ENCODE measurements at regions not wholly inside any gene's neighbourhood (a gene's known extent, or its start where the extent isn't known, plus 50 kb on each side); places are given as distances from the start of the nearest gene placed in this dataset.

DNA sequence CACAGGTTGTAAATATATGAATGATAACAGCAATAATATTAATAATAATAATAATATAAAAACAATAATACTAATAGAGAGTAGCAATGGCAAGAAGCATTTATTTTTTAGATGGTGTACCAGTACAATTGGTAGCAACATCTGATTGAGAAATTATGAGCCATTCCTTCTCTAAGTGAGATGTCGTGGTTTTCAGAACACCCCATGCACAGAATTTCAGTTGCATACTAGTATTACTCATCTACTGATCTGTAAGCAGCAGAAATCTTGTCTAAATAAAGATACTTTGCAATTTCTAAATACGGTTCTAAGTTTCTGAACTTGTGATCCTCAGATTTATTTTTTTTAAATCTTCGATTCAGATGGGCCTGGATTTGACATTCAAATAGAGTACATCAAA lies 788.0 kb upstream of the ATXN8OS start:
- Histone ChIP-seq H3K27ac (no peak overlapping the region), H3K4me1 (no peaks in the 10 kb centered on the region), H3K9me3 (no peaks in the 10 kb centered on the region), H3K27me3 (replicated peaks in 1 of 7) (no peaks in the 10 kb centered on the region), H3K36me3 (no peaks in the 10 kb centered on the region), H3K4me3 (no peak overlapping the region)
- DNase-seq: no peak
- TF ChIP-seq CTCF (IDR thresholded peaks at IDR 0.05 in 8 of 11, conservative IDR thresholded peaks at IDR 0.05 in 3 of 11) (no peak), POLR2AphosphoS5 (IDR thresholded peaks at IDR 0.05) (no peak), POLR2A (IDR thresholded peaks at IDR 0.05) (no peak)
- WGBS, 5 donors: 77 to 87% (median 78%) methylated on average over 3 of the region's 3 CpGs
- intact Hi-C loops (cut with DNase I; ENCODE audit: low total_unique reads): no loop called here

DNA sequence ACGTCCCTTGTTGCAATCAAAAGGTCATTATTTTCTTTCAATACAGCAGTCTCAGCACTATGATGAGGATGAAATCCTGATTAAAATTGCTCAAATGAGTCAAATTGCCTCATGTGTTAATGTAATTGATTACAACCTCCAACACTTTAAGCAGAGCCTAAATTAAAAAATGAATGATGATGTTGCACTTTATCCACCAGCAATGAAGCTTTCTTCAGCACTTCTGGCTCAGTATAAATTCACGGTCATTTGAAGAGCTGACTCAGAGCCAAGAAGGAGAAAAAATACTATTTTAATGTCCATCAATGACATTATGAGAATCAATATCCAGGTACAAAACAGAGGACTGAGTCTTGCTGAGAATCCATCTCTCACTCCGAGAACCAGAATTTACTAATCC lies 792.6 kb upstream of the ATXN8OS start:
- TF ChIP-seq POLR2AphosphoS5 (IDR thresholded peaks at IDR 0.05): no peak
- no peak for TF ChIP-seq CTCF (IDR thresholded peaks at IDR 0.05 in 8 of 11, conservative IDR thresholded peaks at IDR 0.05 in 3 of 11)
- TF ChIP-seq POLR2A (IDR thresholded peaks at IDR 0.05): no peak
- Histone ChIP-seq H3K4me3 (no peak overlapping the region), H3K4me1 (no peaks in the 10 kb centered on the region), H3K9me3 (no peaks in the 10 kb centered on the region), H3K36me3 (no peaks in the 10 kb centered on the region), H3K27me3 (replicated peaks in 1 of 7) (no peaks in the 10 kb centered on the region), H3K27ac (no peak overlapping the region)
- intact Hi-C loops (cut with DNase I; ENCODE audit: low total_unique reads): no loop called here
- no peak for DNase-seq
- WGBS, 5 donors: 78 to 91% (median 80%) methylated on average over 3 of the region's 3 CpGs

- Histone ChIP-seq H3K4me1 (no peaks in the 10 kb centered on the region), H3K4me3 (no peak overlapping the region), H3K9me3 (no peaks in the 10 kb centered on the region), H3K36me3 (no peaks in the 10 kb centered on the region), H3K27ac (no peak overlapping the region), H3K27me3 (replicated peaks in 1 of 7) (no peaks in the 10 kb centered on the region)
- DNase-seq: no peak
- TF ChIP-seq POLR2AphosphoS5 (IDR thresholded peaks at IDR 0.05) (no peak), POLR2A (IDR thresholded peaks at IDR 0.05) (no peak), CTCF (IDR thresholded peaks at IDR 0.05 in 8 of 11, conservative IDR thresholded peaks at IDR 0.05 in 3 of 11) (no peak)
- WGBS, 5 donors: 64 to 98% (median 77%) methylated on average over 1 of the region's 1 CpG
- intact Hi-C loops (cut with DNase I; ENCODE audit: low total_unique reads): no loop called here
Observed at GRCh38 chr13:69306766-69307165, 800.9 kb upstream of the ATXN8OS start.

GRCh38 chr13:69300131-69300530 lies 807.5 kb upstream of the ATXN8OS start:
- H3K4me3 ChIP-seq: no peak overlapping the region

More at GRCh38 chr13:69300131-69300530, 807.5 kb upstream of the ATXN8OS start:
- H3K4me1 ChIP-seq: no peaks in the 10 kb centered on the region
- no peak for DNase-seq
- intact Hi-C loops (cut with DNase I; ENCODE audit: low total_unique reads): no loop called here
- TF ChIP-seq POLR2AphosphoS5 (IDR thresholded peaks at IDR 0.05) (no peak), CTCF (IDR thresholded peaks at IDR 0.05 in 8 of 11, conservative IDR thresholded peaks at IDR 0.05 in 3 of 11) (no peak), POLR2A (IDR thresholded peaks at IDR 0.05) (no peak)
- H3K9me3 ChIP-seq: no peaks in the 10 kb centered on the region
- H3K27ac ChIP-seq: no peak overlapping the region
- 46 to 73% (median 57%) methylated on average over 2 of the region's 2 CpGs for WGBS, 5 donors
- no peaks in the 10 kb centered on the region for H3K36me3 ChIP-seq
- no peaks in the 10 kb centered on the region for H3K27me3 ChIP-seq (replicated peaks in 1 of 7)

All from spleen (tissue), 11 donors.